Stimulated activated CD4-positive, alpha-beta T cell treated with anti-CD3 and anti-CD28 coated beads, Interleukin-2, amount 100 ng/mL, for 24 hours (primary cell): ENCODE measurements at regions not wholly inside any gene's neighbourhood (a gene's known extent, or its start where the extent isn't known, plus 50 kb on each side); places are given as distances from the start of the nearest gene placed in this dataset.

ENCODE experiments used
- DNase-seq, 2 donors: peaks; one replicate each; pipeline ENCODE4 v3.0.0-alpha.2; 2020

DNA sequence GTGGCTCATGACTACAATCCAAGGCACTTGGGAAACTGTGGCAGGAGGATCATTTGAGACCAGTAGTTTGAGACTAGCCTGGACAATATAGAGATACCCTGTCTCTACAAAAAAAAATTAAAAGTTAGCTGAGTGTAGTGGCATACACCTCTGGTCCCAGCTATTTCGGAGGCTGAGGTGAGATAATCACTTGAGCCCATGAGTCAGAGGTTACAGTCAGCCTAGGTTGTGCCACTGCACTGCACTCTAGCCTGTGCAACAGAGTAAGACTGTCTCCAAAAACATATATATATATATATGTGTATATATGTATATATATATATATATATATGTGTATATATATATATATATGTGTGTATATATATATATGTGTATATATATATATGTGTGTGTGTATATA is 890.8 kb downstream of the NLGN4Y start:
- DNase-seq, result no peak

DNA sequence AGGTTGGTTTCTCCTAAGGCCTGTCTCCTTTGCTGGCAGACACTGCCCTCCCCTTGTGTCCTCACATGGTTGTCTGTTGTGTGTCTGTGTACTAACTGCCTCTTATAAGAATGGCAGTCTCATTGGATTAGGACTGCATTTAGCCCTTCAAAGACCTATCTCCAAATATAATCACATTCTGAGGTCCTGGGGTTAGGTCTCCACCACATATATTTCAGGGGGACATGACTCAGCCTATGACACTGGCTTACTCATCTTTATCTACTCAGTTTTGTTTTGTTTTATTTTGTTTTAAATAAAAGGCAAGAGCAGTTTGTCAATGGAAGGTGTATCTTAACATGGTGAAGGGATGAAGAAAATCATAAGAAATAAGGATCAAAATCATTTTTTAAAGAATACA is 894.3 kb downstream of the NLGN4Y start:
- no peak for DNase-seq

DNA sequence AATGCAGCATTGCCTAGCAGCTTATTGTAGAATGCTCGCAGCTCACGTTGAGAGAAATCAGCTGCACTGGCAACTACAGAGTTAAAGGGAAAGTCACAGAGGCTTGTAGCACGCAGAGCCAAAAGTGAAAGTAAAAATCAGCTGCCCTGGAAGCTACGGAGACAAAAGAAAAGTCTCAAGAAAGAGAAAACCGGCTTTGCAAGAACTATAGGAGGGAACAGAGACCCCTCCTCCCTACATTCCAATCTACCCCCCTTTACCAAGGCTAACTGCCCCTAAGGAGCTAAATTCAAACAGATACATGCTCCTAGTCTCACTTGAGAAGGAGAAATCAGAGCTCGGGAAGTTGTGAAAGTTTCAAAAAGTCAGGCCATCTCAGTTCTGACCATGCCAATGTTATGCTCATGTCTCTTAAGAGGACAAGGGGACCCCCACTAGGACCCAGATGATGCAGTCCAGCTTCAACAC is 900.4 kb downstream of the NLGN4Y start:
- DNase-seq, result peak; percentile 2 to 23

DNA sequence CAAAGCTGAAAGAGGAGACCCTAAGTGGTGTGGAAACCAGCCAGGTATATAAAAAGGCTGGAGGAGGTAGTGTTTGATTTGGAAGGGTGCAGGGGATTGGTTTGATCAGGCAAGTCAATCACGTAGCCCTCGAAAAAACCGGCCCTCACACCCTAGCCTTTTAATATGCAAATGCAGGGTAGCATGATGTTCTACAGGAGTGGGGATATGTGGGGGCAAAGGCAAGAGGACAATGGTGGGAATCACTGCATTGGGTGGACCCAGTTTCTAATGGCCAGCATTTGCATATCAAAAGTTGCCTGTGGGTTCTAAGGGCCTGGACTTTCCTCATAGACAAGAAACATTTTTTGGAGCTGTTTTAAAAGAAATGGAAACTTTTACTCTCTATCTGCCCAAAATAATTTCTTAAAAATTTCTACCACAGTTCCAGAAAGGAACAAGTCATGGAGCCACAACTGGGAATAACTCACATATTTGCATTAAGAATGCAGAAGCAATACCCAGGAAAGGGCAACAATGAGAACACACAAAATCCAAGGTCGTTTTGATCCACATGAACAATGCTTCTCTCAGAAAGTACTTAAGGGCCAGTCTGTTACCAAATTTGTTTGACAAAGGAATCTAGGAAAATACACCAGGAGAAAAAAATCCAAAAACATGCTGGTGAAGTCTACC is 915.8 kb downstream of the NLGN4Y start:
- no peak for DNase-seq

DNA sequence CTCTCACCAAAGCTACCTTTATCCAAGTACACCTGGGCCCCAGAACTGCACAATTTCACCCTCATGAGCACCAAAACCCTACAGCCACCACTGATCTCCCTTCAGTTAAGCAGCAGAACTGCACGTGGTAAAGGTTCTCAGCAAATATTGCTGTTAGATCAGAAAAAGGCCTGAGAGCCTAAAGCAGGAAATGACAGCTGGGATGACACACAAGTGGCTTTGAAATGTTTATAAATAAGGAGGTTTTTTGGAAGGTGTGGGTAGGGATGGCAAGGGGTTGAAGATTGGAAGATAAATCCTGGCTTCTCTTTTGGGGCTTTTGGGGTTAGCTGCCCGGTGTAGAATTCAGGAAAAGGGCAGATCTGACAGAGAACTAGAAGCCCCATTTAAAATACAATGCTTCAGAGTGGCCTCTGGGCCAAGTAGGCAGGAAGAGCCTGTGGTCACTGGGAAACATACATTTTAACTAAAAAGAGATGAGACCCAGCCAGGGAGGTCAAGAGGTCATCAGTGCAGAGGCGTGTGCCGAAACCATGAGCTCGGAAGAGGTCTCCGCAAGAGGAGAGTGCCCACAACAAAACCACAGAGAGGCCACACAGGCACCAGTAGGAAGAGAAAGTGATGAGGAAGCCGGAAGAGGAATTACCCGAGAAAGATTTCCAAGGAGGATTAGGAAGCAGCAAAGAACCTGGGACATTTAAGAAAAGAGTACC is 916.5 kb downstream of the NLGN4Y start:
- DNase-seq, result no peak

DNA sequence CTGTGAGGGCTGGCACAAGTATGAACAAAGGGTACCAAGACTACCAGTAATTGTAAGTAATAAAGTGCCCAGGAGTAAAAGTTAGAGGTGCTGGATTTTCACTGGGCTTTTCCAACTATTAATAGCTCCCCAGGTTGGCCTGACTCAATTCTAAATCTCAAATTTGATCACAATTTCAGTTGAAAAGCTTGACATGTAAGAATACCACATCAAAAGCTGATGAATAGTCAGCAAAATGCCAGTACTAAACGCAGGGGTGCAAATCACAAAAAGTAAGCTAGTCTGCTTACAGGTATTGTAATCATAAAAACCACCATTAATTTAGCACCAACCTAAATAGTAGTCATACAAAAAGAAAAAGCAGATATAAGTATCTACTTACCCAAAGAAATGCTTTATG is 917.5 kb downstream of the NLGN4Y start:
- no peak for DNase-seq

DNA sequence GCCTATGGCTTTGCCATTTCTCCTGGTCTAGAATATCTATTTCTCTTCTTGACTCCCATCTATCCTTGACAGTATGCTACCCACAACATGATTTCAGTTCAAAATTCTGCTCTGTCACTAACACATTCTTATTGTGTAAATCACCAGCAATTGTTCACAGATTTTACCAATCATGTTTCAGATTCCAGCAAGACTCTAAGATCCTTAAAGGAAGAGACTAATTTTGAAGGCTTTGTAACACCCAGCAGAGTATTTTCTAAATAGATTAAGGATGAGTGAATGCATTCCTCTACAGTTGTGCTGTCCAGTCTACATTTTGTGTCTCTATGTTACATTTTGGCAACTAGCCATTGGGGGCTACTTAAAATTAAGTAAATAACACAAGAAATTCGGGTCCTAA is 921.5 kb downstream of the NLGN4Y start:
- DNase-seq, result no peak

DNA sequence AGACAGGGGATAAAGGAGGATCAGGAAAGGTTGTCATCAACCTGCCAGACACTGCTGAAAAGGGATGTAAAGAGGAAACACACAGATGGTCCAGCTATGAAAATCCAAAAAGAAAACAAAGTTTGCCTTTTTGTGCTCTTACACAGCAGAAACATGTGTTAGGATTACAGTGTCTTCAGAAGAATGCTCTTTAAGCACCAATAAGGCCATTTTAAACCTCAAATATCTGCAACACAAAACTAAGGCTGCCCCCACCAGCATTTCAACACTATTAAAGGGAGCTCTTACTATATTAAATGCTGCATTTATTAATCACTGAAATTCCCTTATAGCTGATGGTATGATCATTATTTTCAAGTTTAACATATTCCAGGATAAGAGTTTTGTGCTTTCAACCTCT is 922.5 kb downstream of the NLGN4Y start:
- DNase-seq, result no peak

DNA sequence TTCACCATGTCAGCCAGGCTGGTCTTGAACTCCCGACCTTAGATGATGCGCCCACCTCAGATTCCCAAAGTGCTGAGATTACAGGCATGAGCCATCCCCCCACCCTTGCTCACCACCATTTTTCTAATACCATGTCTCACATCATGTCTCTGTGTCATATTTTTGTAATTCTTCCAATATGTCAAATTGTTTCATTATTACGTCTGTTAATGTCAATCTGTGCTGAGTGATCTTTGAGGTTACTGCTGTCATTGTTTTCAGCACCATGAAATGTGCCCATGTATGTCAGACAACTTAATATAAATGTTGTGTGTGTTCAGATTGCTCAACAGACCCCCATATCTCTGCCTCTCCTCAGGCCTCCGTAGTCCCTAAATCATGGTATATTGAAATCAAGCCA is 923.6 kb downstream of the NLGN4Y start:
- no peak for DNase-seq

DNA sequence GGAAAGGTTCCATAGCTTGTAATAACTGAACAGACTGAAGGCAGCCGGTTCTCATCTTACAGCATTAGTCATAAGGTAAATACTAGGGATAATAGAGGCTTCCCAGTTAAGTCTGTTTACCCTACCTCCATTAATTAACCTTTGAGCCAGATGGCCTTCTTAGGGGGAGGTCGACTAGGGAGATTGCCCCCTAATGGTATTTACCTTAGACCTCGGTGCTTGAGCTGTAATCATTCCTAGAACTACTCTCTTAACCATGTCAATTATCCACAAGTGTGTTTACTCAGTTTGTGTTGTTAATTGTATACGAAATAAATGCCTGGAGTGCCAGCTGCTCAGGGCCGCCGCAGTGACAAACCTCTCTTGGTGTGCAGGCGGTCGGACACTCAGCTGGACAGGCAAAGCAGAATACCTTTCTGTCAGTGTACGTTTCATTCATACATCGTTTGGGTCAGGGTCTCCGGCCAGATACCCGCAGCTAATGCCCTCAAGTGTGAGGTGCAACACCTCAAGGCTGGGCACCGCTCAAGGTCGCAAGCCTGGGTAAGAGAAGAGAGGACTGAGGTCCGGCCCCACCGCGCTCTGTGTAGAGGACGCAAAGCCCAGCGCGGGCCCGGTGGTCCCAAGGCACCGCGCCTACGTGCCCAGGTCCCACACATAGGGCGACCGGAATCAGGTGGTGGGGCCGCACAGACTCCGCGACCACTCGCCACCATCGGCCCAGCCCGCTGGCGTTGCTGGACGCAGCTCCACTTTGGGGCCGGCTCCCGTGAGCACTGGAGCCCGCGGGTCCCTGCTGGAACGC is 931.0 kb downstream of the NLGN4Y start:
- DNase-seq, result no peak

DNA sequence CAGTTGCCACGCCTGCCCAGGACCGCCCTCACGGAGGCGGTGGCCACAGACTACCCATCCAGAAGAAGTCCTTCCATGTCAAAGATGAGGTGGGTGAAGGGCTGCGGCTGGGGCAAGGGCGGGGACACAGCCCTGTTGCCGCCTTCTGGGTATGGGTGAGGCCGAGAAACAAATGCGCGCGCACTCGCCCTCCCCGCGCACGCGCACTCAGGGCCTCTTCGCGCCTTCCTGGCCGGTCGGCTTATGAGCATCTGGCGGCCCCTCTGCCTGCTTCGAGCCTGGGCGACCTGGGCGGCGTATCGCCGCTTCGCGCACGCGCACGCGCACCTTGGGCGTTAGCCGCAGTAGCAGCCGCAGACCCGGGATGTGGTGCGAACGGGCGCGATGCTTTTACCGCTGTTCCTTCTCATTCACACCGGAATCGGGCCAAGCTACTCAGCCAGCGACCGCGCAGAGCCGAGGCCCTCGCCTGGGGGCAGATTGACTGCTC is 931.7 kb downstream of the NLGN4Y start:
- DNase-seq, result peak; percentile 62 to 70

DNA sequence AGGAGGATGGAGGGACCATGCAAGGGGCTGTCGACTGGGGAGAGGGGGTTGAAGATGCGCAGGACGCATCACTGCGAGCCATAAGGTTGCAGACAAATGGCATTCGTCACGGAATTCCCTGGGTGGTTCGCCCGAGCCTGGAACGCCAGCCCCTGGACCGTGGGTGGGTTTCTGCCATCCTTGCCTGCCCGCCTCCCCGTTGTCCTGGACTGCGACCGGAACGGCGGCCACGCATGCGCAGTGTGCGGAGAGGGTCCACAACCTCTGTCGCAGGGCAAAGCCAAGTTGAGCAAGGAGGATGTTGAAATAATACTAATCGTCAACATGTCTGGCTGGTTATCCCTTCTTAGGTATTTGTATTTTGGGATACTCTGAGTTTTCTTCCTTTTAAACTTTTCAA is 932.2 kb downstream of the NLGN4Y start:
- DNase-seq, result peak in 1 of 2 donors; percentile 11

DNA sequence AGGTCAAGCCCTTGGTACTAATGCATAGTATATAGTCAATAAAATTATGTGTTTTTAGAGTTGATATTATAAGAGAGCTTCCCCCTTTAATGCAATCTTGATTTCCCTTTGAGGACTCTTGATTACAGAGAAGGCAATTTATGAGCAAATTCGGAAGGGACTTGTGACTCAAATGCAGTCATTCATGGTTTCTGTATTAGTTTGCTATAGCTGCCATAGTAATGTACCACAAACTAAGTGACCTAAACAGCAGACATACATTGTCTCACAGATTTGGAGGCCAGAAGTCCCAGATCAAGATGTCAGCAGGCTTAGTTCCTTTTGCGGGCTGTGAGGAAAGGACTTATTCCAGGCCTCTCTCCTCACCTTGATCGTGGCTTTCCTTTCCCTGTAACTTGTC is 933.4 kb downstream of the NLGN4Y start:
- DNase-seq, result no peak

DNA sequence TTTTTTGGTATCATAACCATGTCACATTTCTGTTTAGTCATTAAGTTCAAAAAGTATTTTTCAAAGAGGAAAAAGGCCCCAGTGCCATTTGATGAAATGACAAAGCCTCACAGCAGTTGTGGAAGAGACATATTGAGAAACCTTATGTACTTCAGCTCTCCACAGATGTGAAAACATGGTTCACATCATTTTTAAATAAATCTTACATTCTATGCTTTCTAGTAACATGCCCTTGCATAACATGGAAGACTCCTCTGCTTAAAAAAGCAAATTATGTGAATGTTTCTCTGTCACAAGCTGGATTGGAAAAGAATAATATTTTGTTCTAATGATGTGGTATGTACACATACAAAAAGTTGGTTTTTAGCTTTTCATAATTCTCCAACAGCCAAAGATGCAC is 934.1 kb downstream of the NLGN4Y start:
- DNase-seq, result no peak

DNA sequence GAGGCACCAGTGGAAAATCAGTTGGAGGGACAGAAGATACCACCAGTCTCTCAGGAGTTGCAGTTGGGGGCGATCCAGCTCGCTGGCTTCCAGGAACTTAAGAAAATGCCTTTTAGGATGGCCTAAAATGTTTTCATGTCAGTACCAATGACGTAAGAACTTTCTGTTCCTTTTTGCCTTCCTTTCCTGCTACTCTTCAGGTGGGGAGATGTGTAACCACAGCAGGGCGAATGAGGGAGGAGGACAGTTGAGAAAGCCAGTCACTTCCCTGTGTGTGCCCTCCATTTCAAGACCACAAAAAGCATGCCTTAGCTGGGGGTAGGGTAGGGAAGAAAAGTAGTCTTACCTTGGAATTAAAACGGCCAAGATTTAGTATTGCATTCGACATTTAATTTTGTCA is 941.6 kb downstream of the NLGN4Y start:
- DNase-seq, result no peak

DNA sequence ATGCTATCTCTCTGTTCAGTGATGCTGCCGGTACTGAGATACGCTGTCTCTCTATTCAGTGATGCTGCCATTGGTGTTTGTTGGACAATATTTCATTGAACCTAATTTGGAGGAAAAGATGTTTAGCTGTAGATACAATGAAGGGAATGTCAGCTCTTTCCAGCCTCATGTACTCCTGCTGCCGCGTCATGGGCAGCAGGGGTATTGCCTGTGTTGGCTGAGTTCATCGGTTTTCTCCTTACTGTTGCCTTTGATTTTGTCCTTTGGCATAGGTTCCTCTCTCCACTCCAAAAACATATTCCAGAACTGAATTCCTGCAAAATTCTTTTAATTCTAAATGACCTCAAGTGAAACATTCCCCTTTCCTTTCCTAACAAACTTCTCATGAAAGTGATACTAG is 942.6 kb downstream of the NLGN4Y start:
- DNase-seq, result no peak

DNA sequence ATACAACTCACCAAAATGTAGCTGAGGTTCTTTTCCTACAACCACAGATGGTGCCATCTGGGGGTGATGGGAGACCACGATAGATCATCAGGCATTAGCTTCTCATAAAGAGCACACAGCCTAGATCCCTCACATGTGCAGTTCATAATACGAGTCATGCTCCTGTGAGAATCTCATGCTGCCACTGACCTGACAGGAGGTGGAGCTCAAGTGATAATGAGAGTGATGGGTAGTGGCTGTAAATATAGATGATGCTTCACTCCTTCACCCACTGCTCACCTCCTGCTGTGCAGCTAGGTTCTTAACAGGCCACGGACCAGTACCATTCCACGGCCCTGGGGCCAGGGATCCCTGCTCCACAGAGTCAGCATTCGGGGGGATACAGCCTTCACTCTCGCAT is 943.8 kb downstream of the NLGN4Y start:
- DNase-seq, result no peak

DNA sequence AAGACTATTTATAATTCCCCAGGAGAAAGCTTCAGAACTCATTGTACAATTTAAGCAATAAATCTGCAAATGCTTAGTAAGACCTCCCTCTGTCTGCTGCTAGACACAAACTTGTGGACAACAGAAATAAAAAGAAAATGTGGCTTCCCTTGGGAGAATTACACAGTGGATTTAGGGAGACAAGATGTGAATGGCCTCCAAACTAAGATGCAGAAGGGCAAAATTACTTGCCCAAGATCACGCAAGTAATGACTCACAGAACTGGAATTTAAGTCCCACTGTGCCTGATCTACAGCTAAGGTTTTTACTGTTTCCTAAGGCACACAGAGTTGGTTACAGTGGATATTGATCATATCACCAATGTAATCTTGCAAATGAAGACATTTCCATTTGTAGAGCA is 947.0 kb downstream of the NLGN4Y start:
- DNase-seq, result no peak

DNA sequence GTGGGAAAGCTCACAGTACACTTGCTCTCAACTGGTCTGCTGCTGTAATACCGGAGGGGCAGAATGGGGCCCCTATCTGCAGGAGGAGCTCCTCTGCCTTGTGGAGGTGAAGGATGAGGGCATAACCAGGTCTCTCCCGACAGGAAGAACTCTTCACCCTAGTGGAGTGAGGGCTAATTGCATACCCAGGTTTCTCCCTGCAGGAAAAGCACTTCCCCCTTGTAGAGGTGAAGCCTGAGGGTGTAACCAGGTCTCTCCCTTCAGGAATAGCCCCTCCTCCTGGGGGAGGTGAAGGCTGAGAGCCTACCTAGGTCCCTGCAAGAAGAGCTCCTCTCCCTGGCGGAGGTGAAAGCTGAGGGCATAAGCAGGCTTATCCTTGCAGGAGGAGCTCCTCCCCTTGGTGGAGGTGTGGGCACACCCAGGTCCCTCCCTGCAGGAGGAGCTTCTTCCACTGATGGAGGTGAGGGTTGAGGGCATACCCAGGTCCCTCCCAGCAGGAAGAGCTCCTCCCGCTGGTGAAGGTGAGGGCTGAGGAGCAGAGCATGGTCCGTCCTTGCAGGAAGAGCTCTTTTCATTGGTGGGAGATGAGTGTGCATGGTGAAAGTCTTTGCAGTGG is 954.1 kb downstream of the NLGN4Y start:
- no peak for DNase-seq

DNA sequence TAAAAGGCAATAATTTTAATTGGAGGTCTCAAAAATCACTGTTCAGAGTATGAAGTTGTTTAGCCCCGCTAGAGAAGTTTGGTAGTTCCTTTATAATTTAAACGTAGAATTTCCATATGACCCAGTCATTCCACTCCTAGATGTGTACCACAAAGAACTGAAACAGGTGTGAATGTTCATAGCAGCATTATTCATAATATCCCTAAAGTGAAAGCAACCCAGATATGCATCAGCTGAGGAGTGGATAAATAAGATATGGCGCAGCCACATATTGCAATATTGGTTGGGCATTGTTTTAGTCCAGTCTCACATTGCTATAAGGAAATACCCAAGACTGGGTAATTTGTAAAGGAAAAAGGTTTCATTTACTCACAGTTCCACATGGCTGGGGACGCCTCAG is 976.2 kb downstream of the NLGN4Y start:
- no peak for DNase-seq

DNA sequence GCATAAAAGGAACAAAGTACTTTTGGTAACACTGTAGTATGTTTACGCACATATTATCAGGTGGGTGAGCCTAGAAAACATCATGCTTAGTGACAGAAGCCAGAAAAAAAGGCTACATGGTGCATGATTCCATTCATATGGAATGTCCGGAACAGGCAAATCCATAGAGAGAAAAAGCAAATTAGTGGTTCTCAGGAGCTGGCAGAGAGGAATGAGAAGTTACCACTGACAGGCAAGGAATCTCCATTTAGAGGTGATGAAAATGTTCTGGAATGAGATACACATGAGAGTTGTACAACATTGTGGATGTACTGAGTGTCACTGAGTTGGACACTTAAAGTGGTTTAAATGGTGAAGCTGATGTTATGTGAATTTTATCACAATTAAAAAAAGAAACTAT is 976.9 kb downstream of the NLGN4Y start:
- no peak for DNase-seq

DNA sequence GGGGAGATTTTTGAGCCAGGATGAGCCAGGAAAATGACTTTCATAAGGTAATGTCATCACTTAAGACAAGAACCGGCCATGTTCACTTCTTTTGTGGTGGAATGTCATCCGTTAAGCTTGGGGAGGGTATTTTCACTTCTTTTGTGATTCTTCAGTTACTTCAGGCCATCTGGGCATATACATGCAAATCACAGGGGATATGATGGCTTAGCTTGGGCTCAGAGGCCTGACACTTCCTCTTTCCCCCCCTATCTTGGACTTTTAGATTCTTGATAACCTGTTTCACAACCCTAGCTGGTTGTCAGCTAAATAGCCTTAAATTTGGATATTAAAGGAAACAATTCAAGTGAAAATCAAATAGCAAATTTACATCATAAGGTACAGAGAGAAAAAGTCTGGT is 986.0 kb downstream of the NLGN4Y start:
- no peak for DNase-seq

DNA sequence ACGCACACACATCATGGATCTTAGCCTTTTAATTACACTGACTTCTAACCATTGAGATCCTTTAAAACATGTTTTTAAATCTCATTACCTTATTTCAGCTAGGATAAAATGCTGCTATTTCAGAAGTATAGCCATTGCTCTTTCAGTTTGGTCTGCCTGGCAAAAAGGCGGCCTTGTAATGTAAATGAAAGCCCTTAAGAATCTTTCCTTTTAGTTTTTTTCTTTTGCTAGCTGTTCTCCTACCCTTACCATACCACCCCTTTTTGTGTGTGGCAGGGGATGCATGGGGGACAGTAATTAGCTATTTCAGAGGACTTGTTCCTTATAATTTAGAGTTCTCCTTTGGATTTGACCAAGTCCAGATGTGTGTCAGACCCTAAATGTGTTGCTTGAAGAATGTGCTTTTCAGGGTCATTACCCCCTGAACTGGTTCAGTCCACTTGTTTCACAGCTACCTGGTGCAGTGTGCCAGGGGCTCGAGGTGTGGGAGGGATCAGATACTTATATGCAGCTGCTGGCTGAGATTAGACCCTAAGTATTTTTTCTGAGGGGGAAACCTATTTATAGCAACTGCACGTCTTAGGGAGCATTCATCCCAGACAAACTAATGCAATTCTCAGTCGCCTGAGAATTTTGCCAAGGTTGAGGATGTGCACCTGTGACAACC is 986.8 kb downstream of the NLGN4Y start:
- no peak for DNase-seq
